ENCODE measurements at regions not wholly inside any gene's neighbourhood (a gene's known extent, or its start where the extent isn't known, plus 50 kb on each side); places are given as distances from the start of the nearest gene placed in this dataset.

DNA sequence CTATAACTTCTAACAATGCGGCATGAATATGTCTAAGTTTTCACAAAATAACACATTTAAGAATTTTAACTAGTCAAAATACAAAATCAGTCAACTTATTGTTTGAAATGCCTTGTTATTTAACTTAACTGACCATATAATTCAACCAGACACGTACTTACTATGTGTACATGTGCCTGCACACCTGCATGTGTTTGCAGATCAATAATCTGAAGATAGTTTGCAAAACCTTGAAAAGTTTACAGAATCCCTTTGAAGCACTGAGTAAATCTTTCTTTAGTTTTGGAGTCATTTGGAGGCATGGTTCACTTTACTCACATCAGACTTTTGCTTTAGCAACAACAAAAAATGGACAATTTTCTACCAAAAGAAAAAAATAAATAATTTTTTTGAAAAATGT lies 363.8 kb downstream of the PMP22 start:
- TF ChIP-seq, protein P1, sequence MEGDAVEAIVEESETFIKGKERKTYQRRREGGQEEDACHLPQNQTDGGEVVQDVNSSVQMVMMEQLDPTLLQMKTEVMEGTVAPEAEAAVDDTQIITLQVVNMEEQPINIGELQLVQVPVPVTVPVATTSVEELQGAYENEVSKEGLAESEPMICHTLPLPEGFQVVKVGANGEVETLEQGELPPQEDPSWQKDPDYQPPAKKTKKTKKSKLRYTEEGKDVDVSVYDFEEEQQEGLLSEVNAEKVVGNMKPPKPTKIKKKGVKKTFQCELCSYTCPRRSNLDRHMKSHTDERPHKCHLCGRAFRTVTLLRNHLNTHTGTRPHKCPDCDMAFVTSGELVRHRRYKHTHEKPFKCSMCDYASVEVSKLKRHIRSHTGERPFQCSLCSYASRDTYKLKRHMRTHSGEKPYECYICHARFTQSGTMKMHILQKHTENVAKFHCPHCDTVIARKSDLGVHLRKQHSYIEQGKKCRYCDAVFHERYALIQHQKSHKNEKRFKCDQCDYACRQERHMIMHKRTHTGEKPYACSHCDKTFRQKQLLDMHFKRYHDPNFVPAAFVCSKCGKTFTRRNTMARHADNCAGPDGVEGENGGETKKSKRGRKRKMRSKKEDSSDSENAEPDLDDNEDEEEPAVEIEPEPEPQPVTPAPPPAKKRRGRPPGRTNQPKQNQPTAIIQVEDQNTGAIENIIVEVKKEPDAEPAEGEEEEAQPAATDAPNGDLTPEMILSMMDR (IDR thresholded peaks at IDR 0.05), result no peak
- no peak for TF ChIP-seq POLR2A (IDR thresholded peaks at IDR 0.05)
